ENCODE measurements at regions not wholly inside any gene's neighbourhood (a gene's known extent, or its start where the extent isn't known, plus 50 kb on each side); places are given as distances from the start of the nearest gene placed in this dataset.

DNA sequence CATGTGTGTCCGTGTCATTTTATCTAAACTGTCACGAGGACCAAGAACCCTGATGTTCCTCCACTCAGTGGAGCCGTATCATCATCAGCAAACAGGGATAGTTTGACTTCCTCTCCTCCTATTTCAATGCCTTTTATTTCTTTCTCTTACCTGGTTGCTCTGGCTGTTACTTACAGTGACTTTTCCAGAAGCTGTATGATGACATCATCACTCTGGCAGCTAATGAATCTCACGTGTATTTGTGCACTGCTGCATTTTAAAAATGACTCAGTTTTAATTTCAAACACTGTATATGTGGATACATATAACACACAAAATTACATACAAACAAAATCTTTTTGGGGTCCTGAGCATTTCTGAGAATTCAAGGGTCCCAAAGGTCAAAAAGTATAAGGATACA is 481.4 kb downstream of the CDH2 start:
- FAIRE-seq (no peak), DNase-seq (ENCODE audit: low read depth) (peak; percentile 88)
- H3K4me3 ChIP-seq (ENCODE audit: low read depth, low read length), result no peak overlapping the region
- H3K27me3 ChIP-seq (ENCODE audit: control insufficient read depth, insufficient read depth, low read length), result no peaks in the 10 kb centered on the region
- TF ChIP-seq, protein P1, sequence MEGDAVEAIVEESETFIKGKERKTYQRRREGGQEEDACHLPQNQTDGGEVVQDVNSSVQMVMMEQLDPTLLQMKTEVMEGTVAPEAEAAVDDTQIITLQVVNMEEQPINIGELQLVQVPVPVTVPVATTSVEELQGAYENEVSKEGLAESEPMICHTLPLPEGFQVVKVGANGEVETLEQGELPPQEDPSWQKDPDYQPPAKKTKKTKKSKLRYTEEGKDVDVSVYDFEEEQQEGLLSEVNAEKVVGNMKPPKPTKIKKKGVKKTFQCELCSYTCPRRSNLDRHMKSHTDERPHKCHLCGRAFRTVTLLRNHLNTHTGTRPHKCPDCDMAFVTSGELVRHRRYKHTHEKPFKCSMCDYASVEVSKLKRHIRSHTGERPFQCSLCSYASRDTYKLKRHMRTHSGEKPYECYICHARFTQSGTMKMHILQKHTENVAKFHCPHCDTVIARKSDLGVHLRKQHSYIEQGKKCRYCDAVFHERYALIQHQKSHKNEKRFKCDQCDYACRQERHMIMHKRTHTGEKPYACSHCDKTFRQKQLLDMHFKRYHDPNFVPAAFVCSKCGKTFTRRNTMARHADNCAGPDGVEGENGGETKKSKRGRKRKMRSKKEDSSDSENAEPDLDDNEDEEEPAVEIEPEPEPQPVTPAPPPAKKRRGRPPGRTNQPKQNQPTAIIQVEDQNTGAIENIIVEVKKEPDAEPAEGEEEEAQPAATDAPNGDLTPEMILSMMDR (IDR thresholded peaks at IDR 0.05; ENCODE audit: insufficient read depth, low read length, severe bottlenecking), result no peak
- no peaks in the 10 kb centered on the region for H3K36me3 ChIP-seq (ENCODE audit: control insufficient read depth, insufficient read depth, low read length)

DNA sequence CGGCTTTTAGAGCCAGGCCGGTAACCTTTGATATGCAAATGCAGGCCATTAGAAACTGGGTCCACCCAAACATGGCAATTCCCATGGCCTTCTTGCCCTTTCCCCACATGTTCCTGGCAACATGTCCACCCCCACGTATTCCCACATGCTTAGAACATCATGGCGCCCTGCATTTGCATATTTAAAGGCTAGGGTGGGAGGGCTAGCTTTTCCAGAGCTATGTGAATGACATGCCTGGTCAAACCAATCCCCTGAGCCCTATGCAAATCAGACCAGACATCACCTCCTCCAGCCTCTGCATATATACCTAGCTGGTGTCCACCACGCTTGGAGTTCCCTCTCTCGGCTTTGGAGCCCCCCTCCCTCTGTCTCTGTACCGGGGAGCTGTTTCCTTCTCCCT is 481.9 kb downstream of the CDH2 start:
- Histone ChIP-seq H3K27me3 (ENCODE audit: control insufficient read depth, insufficient read depth, low read length) (no peaks in the 10 kb centered on the region), H3K36me3 (ENCODE audit: control insufficient read depth, insufficient read depth, low read length) (no peaks in the 10 kb centered on the region), H3K4me3 (ENCODE audit: low read depth, low read length) (no peak overlapping the region)
- DNase-seq (ENCODE audit: low read depth) (no peak), FAIRE-seq (no peak)
- TF ChIP-seq, protein P1 (IDR thresholded peaks at IDR 0.05; ENCODE audit: insufficient read depth, low read length, severe bottlenecking), result no peak

DNA sequence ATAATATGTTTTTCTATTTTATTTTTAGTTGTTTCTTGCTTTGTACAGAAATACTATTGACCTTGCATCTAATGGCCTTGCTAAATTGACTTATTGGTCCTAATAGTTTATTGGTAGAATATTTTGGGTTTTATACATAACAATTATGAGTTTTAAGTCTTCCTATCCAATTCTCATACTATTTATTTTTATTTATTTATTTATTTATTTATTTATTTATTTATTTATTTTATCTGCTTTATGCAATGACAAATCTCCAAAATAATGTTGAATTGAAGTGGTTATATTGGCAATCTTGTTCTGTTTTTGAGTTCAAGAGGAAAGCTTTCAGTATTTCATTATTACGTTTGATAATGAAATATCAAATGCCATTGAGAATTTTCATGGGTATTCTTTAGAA is 488.3 kb downstream of the CDH2 start:
- DNase-seq (ENCODE audit: low read depth) (no peak), FAIRE-seq (no peak)
- Histone ChIP-seq H3K36me3 (ENCODE audit: control insufficient read depth, insufficient read depth, low read length) (no peaks in the 10 kb centered on the region), H3K27me3 (ENCODE audit: control insufficient read depth, insufficient read depth, low read length) (no peaks in the 10 kb centered on the region), H3K4me3 (ENCODE audit: low read depth, low read length) (no peak overlapping the region)
- TF ChIP-seq, protein P1 (IDR thresholded peaks at IDR 0.05; ENCODE audit: insufficient read depth, low read length, severe bottlenecking), result no peak

DNA sequence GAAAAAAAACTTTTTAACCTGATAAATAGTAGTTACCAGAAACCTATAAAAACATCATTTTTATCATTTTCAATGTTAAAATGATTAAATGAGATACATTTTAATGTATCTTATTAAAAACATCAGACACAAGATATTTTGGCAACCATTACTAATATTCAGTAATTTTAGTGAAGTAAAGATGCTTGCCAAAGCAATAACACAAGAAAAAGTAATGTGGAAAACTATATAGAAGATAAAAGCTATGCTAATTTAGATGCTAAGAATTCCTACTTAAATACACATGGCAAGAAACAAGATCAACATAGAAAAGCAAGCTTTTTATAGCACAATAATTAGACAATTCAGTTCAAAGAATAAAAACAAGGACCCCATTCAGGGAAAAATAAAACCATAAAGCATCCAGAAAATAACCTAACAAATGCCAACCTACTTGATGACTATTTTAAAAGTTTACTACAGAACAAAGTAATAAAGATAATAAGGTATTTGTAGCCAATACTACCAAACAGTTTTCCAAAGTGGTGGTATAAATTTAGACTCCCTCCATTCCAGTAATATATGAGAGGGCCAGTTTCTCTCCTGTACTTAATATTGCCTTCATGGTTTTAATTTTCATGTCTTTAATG is 489.5 kb downstream of the CDH2 start:
- no peak for FAIRE-seq
- TF ChIP-seq, protein P1 (IDR thresholded peaks at IDR 0.05; ENCODE audit: insufficient read depth, low read length, severe bottlenecking), result no peak
- Histone ChIP-seq H3K27me3 (ENCODE audit: control insufficient read depth, insufficient read depth, low read length) (peaks cover 2% of the 10 kb centered on the region), H3K4me3 (ENCODE audit: low read depth, low read length) (no peak overlapping the region), H3K36me3 (ENCODE audit: control insufficient read depth, insufficient read depth, low read length) (no peaks in the 10 kb centered on the region)
- DNase-seq (ENCODE audit: low read depth), result no peak

DNA sequence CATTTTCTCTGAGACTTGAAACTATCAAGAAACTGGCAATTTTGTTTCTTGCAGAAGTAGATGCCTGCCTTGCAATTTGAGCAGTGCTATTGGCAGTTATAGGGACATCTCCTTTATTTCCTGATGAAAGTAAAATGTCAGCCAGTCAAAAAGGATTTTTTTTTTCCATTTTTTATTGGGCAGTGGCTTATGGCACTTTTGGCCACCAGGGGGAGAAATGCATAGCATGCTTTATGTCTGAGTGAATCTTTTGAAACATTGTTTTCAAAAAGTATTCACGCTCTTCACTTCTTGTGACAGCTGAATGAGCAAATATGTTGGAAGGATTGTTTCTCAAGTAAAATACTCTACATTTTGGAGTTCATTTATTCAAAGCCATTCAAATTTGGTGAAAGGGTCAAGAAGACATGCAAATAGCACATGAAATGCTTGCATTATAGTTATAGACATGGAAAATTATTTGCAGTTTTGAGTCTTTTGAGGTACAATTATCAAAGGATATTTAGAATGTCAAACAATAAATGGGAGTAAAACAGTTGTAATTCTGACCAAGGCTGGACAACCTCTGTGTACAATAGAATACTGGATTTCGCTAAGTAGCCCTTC is 491.0 kb downstream of the CDH2 start:
- DNase-seq (ENCODE audit: low read depth), result peak; percentile 33
- H3K27me3 ChIP-seq (ENCODE audit: control insufficient read depth, insufficient read depth, low read length), result peaks cover 2% of the 10 kb centered on the region
- TF ChIP-seq, protein P1 (IDR thresholded peaks at IDR 0.05; ENCODE audit: insufficient read depth, low read length, severe bottlenecking), result peak; percentile 59
- H3K4me3 ChIP-seq (ENCODE audit: low read depth, low read length), result no peak overlapping the region
- no peak for FAIRE-seq
- H3K36me3 ChIP-seq (ENCODE audit: control insufficient read depth, insufficient read depth, low read length), result no peaks in the 10 kb centered on the region

DNA sequence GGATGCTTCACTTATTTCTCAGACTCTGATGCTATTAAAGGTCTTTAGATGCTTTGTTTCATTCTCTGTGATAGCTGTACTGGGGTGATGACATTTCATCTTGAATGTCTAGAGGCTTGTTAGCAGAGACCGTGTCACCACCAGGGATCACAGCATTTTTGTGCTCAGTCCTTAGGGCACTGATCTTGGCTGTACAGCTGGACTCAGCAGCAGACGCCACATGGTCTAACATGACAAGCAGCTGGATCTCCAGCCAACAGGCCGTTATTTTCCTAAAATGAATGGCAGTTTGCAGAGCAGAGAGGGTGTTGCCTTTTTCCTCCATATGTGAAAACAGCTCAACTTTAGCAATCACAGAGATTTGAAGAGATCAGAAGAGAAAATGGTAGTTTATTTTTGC is 491.8 kb downstream of the CDH2 start:
- Histone ChIP-seq H3K27me3 (ENCODE audit: control insufficient read depth, insufficient read depth, low read length) (peaks cover 2% of the 10 kb centered on the region), H3K36me3 (ENCODE audit: control insufficient read depth, insufficient read depth, low read length) (no peaks in the 10 kb centered on the region), H3K4me3 (ENCODE audit: low read depth, low read length) (no peak overlapping the region)
- DNase-seq (ENCODE audit: low read depth), result no peak
- peak; percentile 50 for FAIRE-seq
- TF ChIP-seq, protein P1 (IDR thresholded peaks at IDR 0.05; ENCODE audit: insufficient read depth, low read length, severe bottlenecking), result no peak

All from bronchial epithelial cell (primary cell).